ENCODE measurements at regions not wholly inside any gene's neighbourhood (a gene's known extent, or its start where the extent isn't known, plus 50 kb on each side); places are given as distances from the start of the nearest gene placed in this dataset.

DNA sequence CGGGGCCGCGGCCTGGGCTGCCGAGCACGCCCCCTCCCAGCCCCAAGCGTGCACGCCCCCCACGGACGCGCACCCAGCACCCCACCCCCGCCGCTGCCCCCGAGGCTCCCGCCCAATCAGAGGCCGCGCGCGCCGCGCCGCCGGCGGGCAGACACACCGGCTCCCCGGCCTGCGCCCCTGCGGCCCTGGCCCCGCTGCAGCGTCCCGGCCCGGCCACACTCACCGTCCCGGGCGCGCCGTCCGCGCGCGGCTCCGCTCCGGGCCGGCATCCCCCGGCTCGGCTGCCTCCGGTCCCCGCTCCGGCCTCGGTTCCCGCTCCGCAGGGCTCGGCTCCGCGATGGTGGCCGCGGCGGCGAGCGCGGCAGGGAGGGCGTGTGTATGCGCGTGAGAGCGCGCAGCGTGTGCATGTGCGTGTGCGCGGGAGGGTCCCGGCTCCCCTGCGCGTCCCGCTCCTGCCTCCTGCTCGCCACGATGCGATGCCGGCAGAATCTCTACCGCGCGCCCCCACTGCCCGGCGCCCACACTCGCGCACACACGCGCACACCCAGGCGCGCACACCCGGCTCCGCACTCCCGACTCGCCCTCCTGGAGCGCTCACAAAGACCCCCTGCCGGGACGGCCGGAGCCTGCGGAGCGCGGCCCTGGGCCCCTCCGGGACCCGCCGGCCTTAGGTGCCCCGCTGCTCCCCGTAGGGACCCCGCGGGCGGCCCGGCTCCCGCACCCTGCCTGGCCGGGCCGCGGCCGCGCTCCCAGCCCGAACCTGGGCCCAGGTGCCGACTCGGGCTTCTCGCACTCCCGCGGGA lies 186.5 kb upstream of the LINGO1 start (continued):
- TF ChIP-seq ZBTB26 (tag by site-specific recombination; optimal IDR thresholded peaks at IDR 0.05) (peak; percentile 88), YY1 (tag by site-specific recombination; IDR thresholded peaks at IDR 0.05) (no peak), ZNF398 (tag by site-specific recombination; IDR thresholded peaks at IDR 0.05) (no peak), ZNF354C (tag by site-specific recombination; IDR thresholded peaks at IDR 0.05; ENCODE audit: borderline replicate concordance, low read depth) (no peak), ZNF133 (tag by site-specific recombination; IDR thresholded peaks at IDR 0.05) (no peak), PATZ1 (tag by site-specific recombination; IDR thresholded peaks at IDR 0.05) (0 out of 2 replicates have a peak, but pooled peaks have one; percentile 38), ZNF280C (tag by site-specific recombination; IDR thresholded peaks at IDR 0.05) (no peak), SALL2 (tag by site-specific recombination; IDR thresholded peaks at IDR 0.05; ENCODE audit: borderline replicate concordance) (no peak), ZNF777 (tag by site-specific recombination; IDR thresholded peaks at IDR 0.05; ENCODE audit: borderline replicate concordance) (no peak), TCF7L2 (IDR thresholded peaks at IDR 0.05; ENCODE audit: borderline replicate concordance, low read depth, low read length) (no peak), ZNF76 (tag by site-specific recombination; IDR thresholded peaks at IDR 0.05; ENCODE audit: borderline replicate concordance, low read depth) (no peak), ZNF660 (tag by site-specific recombination; IDR thresholded peaks at IDR 0.05) (no peak), ZNF558 (tag by site-specific recombination; IDR thresholded peaks at IDR 0.05) (no peak), ZNF394 (tag by site-specific recombination; IDR thresholded peaks at IDR 0.05; ENCODE audit: borderline replicate concordance) (no peak), ZNF677 (tag by site-specific recombination; IDR thresholded peaks at IDR 0.05) (0 out of 2 replicates have a peak, but pooled peaks have one; percentile 16), ZNF626 (tag by site-specific recombination; IDR thresholded peaks at IDR 0.05) (no peak), ZNF174 (tag by site-specific recombination; IDR thresholded peaks at IDR 0.05) (no peak), ZNF391 (tag by site-specific recombination; IDR thresholded peaks at IDR 0.05; ENCODE audit: borderline replicate concordance, low read depth) (no peak), ZNF140 (tag by site-specific recombination; IDR thresholded peaks at IDR 0.05) (no peak), ZFP41 (tag by site-specific recombination; IDR thresholded peaks at IDR 0.05; ENCODE audit: borderline replicate concordance) (no peak), ZNF214 (tag by site-specific recombination; IDR thresholded peaks at IDR 0.05; ENCODE audit: borderline replicate concordance) (no peak)
- TF ChIP-seq, protein P1, sequence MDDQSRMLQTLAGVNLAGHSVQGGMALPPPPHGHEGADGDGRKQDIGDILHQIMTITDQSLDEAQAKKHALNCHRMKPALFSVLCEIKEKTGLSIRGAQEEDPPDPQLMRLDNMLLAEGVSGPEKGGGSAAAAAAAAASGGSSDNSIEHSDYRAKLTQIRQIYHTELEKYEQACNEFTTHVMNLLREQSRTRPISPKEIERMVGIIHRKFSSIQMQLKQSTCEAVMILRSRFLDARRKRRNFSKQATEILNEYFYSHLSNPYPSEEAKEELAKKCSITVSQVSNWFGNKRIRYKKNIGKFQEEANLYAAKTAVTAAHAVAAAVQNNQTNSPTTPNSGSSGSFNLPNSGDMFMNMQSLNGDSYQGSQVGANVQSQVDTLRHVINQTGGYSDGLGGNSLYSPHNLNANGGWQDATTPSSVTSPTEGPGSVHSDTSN (CRISPR knock-in tag; IDR thresholded peaks at IDR 0.05), result peak; percentile 27; the same call in 1 of the 2 replicates
- TF ChIP-seq, protein P2, sequence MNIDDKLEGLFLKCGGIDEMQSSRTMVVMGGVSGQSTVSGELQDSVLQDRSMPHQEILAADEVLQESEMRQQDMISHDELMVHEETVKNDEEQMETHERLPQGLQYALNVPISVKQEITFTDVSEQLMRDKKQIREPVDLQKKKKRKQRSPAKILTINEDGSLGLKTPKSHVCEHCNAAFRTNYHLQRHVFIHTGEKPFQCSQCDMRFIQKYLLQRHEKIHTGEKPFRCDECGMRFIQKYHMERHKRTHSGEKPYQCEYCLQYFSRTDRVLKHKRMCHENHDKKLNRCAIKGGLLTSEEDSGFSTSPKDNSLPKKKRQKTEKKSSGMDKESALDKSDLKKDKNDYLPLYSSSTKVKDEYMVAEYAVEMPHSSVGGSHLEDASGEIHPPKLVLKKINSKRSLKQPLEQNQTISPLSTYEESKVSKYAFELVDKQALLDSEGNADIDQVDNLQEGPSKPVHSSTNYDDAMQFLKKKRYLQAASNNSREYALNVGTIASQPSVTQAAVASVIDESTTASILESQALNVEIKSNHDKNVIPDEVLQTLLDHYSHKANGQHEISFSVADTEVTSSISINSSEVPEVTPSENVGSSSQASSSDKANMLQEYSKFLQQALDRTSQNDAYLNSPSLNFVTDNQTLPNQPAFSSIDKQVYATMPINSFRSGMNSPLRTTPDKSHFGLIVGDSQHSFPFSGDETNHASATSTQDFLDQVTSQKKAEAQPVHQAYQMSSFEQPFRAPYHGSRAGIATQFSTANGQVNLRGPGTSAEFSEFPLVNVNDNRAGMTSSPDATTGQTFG (tag by site-specific recombination; IDR thresholded peaks at IDR 0.05; ENCODE audit: borderline replicate concordance), result no peak
- TF ChIP-seq, protein P3, sequence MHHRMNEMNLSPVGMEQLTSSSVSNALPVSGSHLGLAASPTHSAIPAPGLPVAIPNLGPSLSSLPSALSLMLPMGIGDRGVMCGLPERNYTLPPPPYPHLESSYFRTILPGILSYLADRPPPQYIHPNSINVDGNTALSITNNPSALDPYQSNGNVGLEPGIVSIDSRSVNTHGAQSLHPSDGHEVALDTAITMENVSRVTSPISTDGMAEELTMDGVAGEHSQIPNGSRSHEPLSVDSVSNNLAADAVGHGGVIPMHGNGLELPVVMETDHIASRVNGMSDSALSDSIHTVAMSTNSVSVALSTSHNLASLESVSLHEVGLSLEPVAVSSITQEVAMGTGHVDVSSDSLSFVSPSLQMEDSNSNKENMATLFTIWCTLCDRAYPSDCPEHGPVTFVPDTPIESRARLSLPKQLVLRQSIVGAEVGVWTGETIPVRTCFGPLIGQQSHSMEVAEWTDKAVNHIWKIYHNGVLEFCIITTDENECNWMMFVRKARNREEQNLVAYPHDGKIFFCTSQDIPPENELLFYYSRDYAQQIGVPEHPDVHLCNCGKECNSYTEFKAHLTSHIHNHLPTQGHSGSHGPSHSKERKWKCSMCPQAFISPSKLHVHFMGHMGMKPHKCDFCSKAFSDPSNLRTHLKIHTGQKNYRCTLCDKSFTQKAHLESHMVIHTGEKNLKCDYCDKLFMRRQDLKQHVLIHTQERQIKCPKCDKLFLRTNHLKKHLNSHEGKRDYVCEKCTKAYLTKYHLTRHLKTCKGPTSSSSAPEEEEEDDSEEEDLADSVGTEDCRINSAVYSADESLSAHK (tag by site-specific recombination; IDR thresholded peaks at IDR 0.05), result no peak

Data from HEK293 (cell line).